OCI-LY1 (cell line): ENCODE measurements at regions not wholly inside any gene's neighbourhood (a gene's known extent, or its start where the extent isn't known, plus 50 kb on each side); places are given as distances from the start of the nearest gene placed in this dataset.
"Not testable (repeated sequence)": the region's sequence is repeated elsewhere in the genome, so short reads cannot be mapped to it uniquely, and the experiment has no call there.

ENCODE experiments used
- H2AFZ ChIP-seq: fragments of 200-600 bp; sonication (generic), shearing (Covaris generic); 2 replicates; pipeline ENCODE4 v1.6.0; 2014; ENCODE audit warnings: antibody characterized with exemption, mild to moderate bottlenecking, low read length
- H3F3A ChIP-seq: fragments of 200-600 bp; sonication (generic), shearing (Covaris generic); 2 replicates; pipeline ENCODE4 v1.6.0; 2014; ENCODE audit warnings: mild to moderate bottlenecking, antibody characterized with exemption, low read length, moderate library complexity; ENCODE audit not compliant: insufficient read depth
- H3K27ac ChIP-seq: fragments of 200-600 bp; sonication (generic); 2 replicates; pipeline ENCODE4 v1.5.1; 2014; ENCODE audit warnings: low read length, mixed run types, mild to moderate bottlenecking, low read depth; ENCODE audit not compliant: poor library complexity, severe bottlenecking
- H3K27me3 ChIP-seq: fragments of 200-600 bp; sonication (generic); 2 replicates; pipeline ENCODE4 v1.6.0; 2014; ENCODE audit warnings: antibody characterized with exemption, mild to moderate bottlenecking, low read length, moderate library complexity; ENCODE audit not compliant: insufficient read depth
- H3K36me3 ChIP-seq: fragments of 200-600 bp; sonication (generic); 2 replicates; pipeline ENCODE4 v1.6.1; 2014; ENCODE audit warnings: mild to moderate bottlenecking, antibody characterized with exemption, low read length, moderate library complexity, mixed read lengths; ENCODE audit not compliant: insufficient read depth
- H3K4me1 ChIP-seq: fragments of 200-600 bp; sonication (generic); 2 replicates; pipeline ENCODE4 v1.5.1; 2014; ENCODE audit warnings: mild to moderate bottlenecking, low read length, moderate library complexity; ENCODE audit not compliant: insufficient read depth, severe bottlenecking
- H3K4me2 ChIP-seq: fragments of 200-600 bp; sonication (generic), shearing (Covaris generic); 2 replicates; pipeline ENCODE4 v1.6.1; 2014; ENCODE audit warnings: low read length
- H3K4me3 ChIP-seq: fragments of 200-600 bp; sonication (generic); 2 replicates; pipeline ENCODE4 v1.5.1; 2014; ENCODE audit warnings: low read length, low read depth, mild to moderate bottlenecking, mixed read lengths; ENCODE audit not compliant: poor library complexity, severe bottlenecking
- H3K79me2 ChIP-seq: fragments of 200-600 bp; shearing (Covaris generic); 2 replicates; pipeline ENCODE4 v1.6.1; 2016; ENCODE audit warnings: mixed run types, low read length, mixed read lengths; ENCODE audit not compliant: insufficient read depth
- H3K9ac ChIP-seq: fragments of 200-600 bp; sonication (generic), shearing (Covaris generic); 2 replicates; pipeline ENCODE4 v1.6.1; 2014; ENCODE audit warnings: mild to moderate bottlenecking, low read length, mixed read lengths
- H3K9me2 ChIP-seq: fragments of 200-600 bp; sonication (generic), shearing (Covaris generic); 2 replicates; pipeline ENCODE4 v1.6.1; 2014; ENCODE audit warnings: low read depth, mild to moderate bottlenecking, low read length, mixed read lengths
- H3K9me3 ChIP-seq: fragments of 200-600 bp; shearing (Covaris generic); 2 replicates; pipeline ENCODE4 v1.6.1; 2014; ENCODE audit warnings: low read length, mixed read lengths
- H4K20me1 ChIP-seq: fragments of 200-600 bp; sonication (generic), shearing (Covaris generic); 2 replicates; pipeline ENCODE4 v1.6.0; 2016; ENCODE audit warnings: mild to moderate bottlenecking, low read length; ENCODE audit not compliant: insufficient read depth
- CTCF ChIP-seq: fragments of 200-600 bp; sonication (generic), shearing (Covaris generic); IDR thresholded peaks from 2 replicates; pipeline ENCODE4 v1.5.1; 2017; ENCODE audit warnings: mild to moderate bottlenecking, antibody characterized with exemption, low read length, moderate library complexity, mixed read lengths
- EZH2 ChIP-seq: fragments of 200-600 bp; sonication (generic), shearing (Covaris generic); IDR thresholded peaks from 2 replicates; pipeline ENCODE4 v1.8.0; 2017; ENCODE audit warnings: borderline replicate concordance, mixed run types, mild to moderate bottlenecking, antibody characterized with exemption, low read length, moderate library complexity, mixed read lengths

GRCh38 chr19:27717825-27718224 lies 1495.1 kb downstream of the UQCRFS1 start:
- H3K4me3 ChIP-seq: no peak overlapping the region
- no peak overlapping the region for H3K4me2 ChIP-seq
- no peaks in the 10 kb centered on the region for H3K4me1 ChIP-seq
- TF ChIP-seq EZH2: no peak
- H3K27ac ChIP-seq: no peak overlapping the region
- no peak overlapping the region for H3K9ac ChIP-seq
- H3K79me2 ChIP-seq: no peaks in the 10 kb centered on the region
- 0 out of 2 replicates have a peak, but pooled peaks cover 3% of the 10 kb centered on the region for H3K9me3 ChIP-seq
- no peaks in the 10 kb centered on the region for H3F3A ChIP-seq
- no peaks in the 10 kb centered on the region for H4K20me1 ChIP-seq
- H2AFZ ChIP-seq: no peak overlapping the region
- no peaks in the 10 kb centered on the region for H3K27me3 ChIP-seq
- H3K36me3 ChIP-seq: no peaks in the 10 kb centered on the region
- no peaks in the 10 kb centered on the region for H3K9me2 ChIP-seq

- H3K4me3 ChIP-seq: no peak overlapping the region
- no peaks in the 10 kb centered on the region for H3K27me3 ChIP-seq
- H3K9me2 ChIP-seq: no peaks in the 10 kb centered on the region
- no peak overlapping the region for H3K9ac ChIP-seq
- no peak overlapping the region for H3K27ac ChIP-seq
- H4K20me1 ChIP-seq: no peaks in the 10 kb centered on the region
- no peaks in the 10 kb centered on the region for H3K4me1 ChIP-seq
- no peak overlapping the region for H3K4me2 ChIP-seq
- H3K9me3 ChIP-seq: 0 out of 2 replicates have a peak, but pooled peaks cover 3% of the 10 kb centered on the region
- H3K36me3 ChIP-seq: no peaks in the 10 kb centered on the region
- H3F3A ChIP-seq: no peaks in the 10 kb centered on the region
- H3K79me2 ChIP-seq: no peaks in the 10 kb centered on the region
- no peak overlapping the region for H2AFZ ChIP-seq
- TF ChIP-seq EZH2 (no peak), CTCF (no peak)
These were observed 1496.0 kb downstream of the UQCRFS1 start for GRCh38 chr19:27716922-27717321.

GRCh38 chr19:27714857-27715256 lies 1498.1 kb downstream of the UQCRFS1 start:
- Histone ChIP-seq H3K27me3 (no peaks in the 10 kb centered on the region), H3K27ac (no peak overlapping the region), H2AFZ (no peak overlapping the region), H3K4me2 (no peak overlapping the region), H3K9me2 (no peaks in the 10 kb centered on the region), H3K79me2 (no peaks in the 10 kb centered on the region), H3K4me1 (no peaks in the 10 kb centered on the region), H3K9me3 (0 out of 2 replicates have a peak, but pooled peaks cover 3% of the 10 kb centered on the region), H3F3A (no peaks in the 10 kb centered on the region), H3K36me3 (no peaks in the 10 kb centered on the region), H4K20me1 (no peaks in the 10 kb centered on the region), H3K9ac (no peak overlapping the region), H3K4me3 (no peak overlapping the region)
- TF ChIP-seq EZH2: no peak
- TF ChIP-seq CTCF: no peak

- TF ChIP-seq CTCF: no peak
- TF ChIP-seq EZH2: no peak
- Histone ChIP-seq H3K27me3 (no peaks in the 10 kb centered on the region), H3K9me3 (no peaks in the 10 kb centered on the region)
These were observed 1503.5 kb downstream of the UQCRFS1 start for GRCh38 chr19:27709496-27709895.

GRCh38 chr19:27708986-27709385 lies 1504.0 kb downstream of the UQCRFS1 start:
- H3K36me3 ChIP-seq, H3K27ac ChIP-seq, H3K9me2 ChIP-seq, H3K4me2 ChIP-seq, H3K9ac ChIP-seq, H4K20me1 ChIP-seq, H2AFZ ChIP-seq, H3K4me1 ChIP-seq, H3K4me3 ChIP-seq, H3K27me3 ChIP-seq, H3F3A ChIP-seq, H3K79me2 ChIP-seq, H3K9me3 ChIP-seq: not testable (repeated sequence)

More at GRCh38 chr19:27709496-27709895, 1503.5 kb downstream of the UQCRFS1 start:
- Histone ChIP-seq H3K4me2 (no peak overlapping the region), H3K9ac (no peak overlapping the region), H3K79me2 (no peaks in the 10 kb centered on the region), H3F3A (no peaks in the 10 kb centered on the region), H3K4me3 (no peak overlapping the region), H2AFZ (no peak overlapping the region), H4K20me1 (no peaks in the 10 kb centered on the region), H3K36me3 (no peaks in the 10 kb centered on the region), H3K9me2 (no peaks in the 10 kb centered on the region), H3K27ac (no peak overlapping the region), H3K4me1 (no peaks in the 10 kb centered on the region)
